Stimulated activated CD4-positive, alpha-beta T cell treated with anti-CD3 and anti-CD28 coated beads, Interleukin-2, amount 100 ng/mL, for 24 hours (primary cell): ENCODE measurements at regions not wholly inside any gene's neighbourhood (a gene's known extent, or its start where the extent isn't known, plus 50 kb on each side); places are given as distances from the start of the nearest gene placed in this dataset.

Experiments
- DNase-seq, 2 donors: peaks; one replicate each; pipeline ENCODE4 v3.0.0-alpha.2; 2020

GRCh38 chr5:21159510-21160059, 1171.6 kb upstream of the CDH18 start:
- DNase-seq: no peak

- no peak for DNase-seq
Observed at GRCh38 chr5:21154526-21154925, 1166.5 kb upstream of the CDH18 start.

GRCh38 chr5:21152611-21153010, 1164.6 kb upstream of the CDH18 start:
- no peak for DNase-seq

- no peak for DNase-seq
Observed at GRCh38 chr5:21145376-21145775, 1157.4 kb upstream of the CDH18 start.

- no peak for DNase-seq
Observed at GRCh38 chr5:21143686-21144085, 1155.7 kb upstream of the CDH18 start.

GRCh38 chr5:21142791-21143190, 1154.8 kb upstream of the CDH18 start:
- no peak for DNase-seq

- DNase-seq: no peak
Observed at GRCh38 chr5:21140987-21141386, 1153.0 kb upstream of the CDH18 start.

GRCh38 chr5:21126236-21126635, 1138.2 kb upstream of the CDH18 start:
- DNase-seq: no peak

GRCh38 chr5:21125238-21125983, 1137.4 kb upstream of the CDH18 start:
- DNase-seq: no peak

GRCh38 chr5:21121213-21121612, 1133.2 kb upstream of the CDH18 start:
- no peak for DNase-seq

GRCh38 chr5:21097661-21098060, 1109.7 kb upstream of the CDH18 start:
- DNase-seq: no peak

- no peak for DNase-seq
Observed at GRCh38 chr5:21094619-21095018, 1106.6 kb upstream of the CDH18 start.

- DNase-seq: no peak
Observed at GRCh38 chr5:21087766-21088165, 1099.8 kb upstream of the CDH18 start.

- no peak for DNase-seq
Observed at GRCh38 chr5:21085791-21086190, 1097.8 kb upstream of the CDH18 start.

GRCh38 chr5:21071986-21072385, 1084.0 kb upstream of the CDH18 start:
- DNase-seq: no peak

GRCh38 chr5:21071421-21071820, 1083.4 kb upstream of the CDH18 start:
- DNase-seq: no peak

GRCh38 chr5:21070858-21071257, 1082.9 kb upstream of the CDH18 start:
- DNase-seq: no peak

- no peak for DNase-seq
Observed at GRCh38 chr5:21067724-21068123, 1079.7 kb upstream of the CDH18 start.

GRCh38 chr5:21063146-21063545, 1075.1 kb upstream of the CDH18 start:
- no peak for DNase-seq

GRCh38 chr5:21058289-21058688, 1070.3 kb upstream of the CDH18 start:
- no peak for DNase-seq

GRCh38 chr5:21051945-21052344, 1063.9 kb upstream of the CDH18 start:
- DNase-seq: no peak

GRCh38 chr5:21049901-21050300, 1061.9 kb upstream of the CDH18 start:
- DNase-seq: no peak

GRCh38 chr5:21030981-21031380, 1043.0 kb upstream of the CDH18 start:
- DNase-seq: no peak

GRCh38 chr5:21024966-21025365, 1037.0 kb upstream of the CDH18 start:
- DNase-seq: no peak

- no peak for DNase-seq
Observed at GRCh38 chr5:21013237-21013636, 1025.2 kb upstream of the CDH18 start.
